Cardiac muscle cell (in vitro differentiated cells and primary cell): ENCODE measurements at regions not wholly inside any gene's neighbourhood (a gene's known extent, or its start where the extent isn't known, plus 50 kb on each side); places are given as distances from the start of the nearest gene placed in this dataset.

Experiments used
- DNase-seq, 2 donors: peaks; one replicate each; pipeline versions ENCODE4 v3.0.0 to v3.0.0-alpha.2; 2010 to 2017; ENCODE audit warnings: low read depth in 1 of 2, low spot score in 1 of 2
- H3K27ac ChIP-seq: fragments of 200-600 bp; sonication (generic); 2 replicates; pipeline ENCODE4 v1.5.1; 2016
- H3K27me3 ChIP-seq: fragments of 200-600 bp; sonication (generic); 2 replicates; pipeline ENCODE4 v1.6.0; 2016; ENCODE audit warnings: control low read depth
- H3K36me3 ChIP-seq: fragments of 200-600 bp; sonication (generic); 2 replicates; pipeline ENCODE4 v1.5.1; 2016; ENCODE audit warnings: control low read depth
- H3K4me1 ChIP-seq: fragments of 200-600 bp; sonication (generic); 2 replicates; pipeline ENCODE4 v1.8.1; 2017; ENCODE audit warnings: low read depth, mild to moderate bottlenecking, mixed run types
- H3K4me3 ChIP-seq: fragments of 200-600 bp; sonication (generic); 2 replicates; pipeline ENCODE4 v1.5.1; 2016; ENCODE audit warnings: mild to moderate bottlenecking
- H3K9me3 ChIP-seq: fragments of 200-600 bp; sonication (generic); 2 replicates; pipeline ENCODE4 v1.5.1; 2017; ENCODE audit warnings: low read depth, mild to moderate bottlenecking, control low read depth
- TF ChIP-seq, protein P1 (sequence below): IDR thresholded peaks from 2 replicates; pipeline ENCODE4 v1.5.1; 2012; ENCODE audit warnings: low read depth, mild to moderate bottlenecking, low read length

DNA sequence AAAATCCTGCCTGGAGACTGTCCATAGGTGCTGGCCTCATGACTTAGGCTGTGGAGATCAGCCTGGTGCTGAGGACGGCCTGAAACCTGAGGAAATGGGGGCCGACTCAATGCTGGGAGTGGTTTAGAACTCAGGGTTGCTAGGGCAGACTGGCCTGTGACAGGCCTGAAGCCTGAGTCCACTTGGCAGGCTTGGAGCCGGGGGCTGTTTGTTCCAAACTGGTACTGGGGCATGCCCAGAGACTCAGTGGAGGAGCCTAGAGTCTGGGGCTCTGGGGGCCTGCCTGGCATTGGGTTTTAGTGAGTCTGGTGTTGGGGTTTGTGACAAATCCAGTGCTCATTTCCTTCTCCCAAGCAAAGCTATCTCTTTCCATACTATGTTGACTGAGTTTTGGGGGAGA, 489.7 kb upstream of the CNKSR2 start:
- DNase-seq: no peak
- TF ChIP-seq, protein P1, sequence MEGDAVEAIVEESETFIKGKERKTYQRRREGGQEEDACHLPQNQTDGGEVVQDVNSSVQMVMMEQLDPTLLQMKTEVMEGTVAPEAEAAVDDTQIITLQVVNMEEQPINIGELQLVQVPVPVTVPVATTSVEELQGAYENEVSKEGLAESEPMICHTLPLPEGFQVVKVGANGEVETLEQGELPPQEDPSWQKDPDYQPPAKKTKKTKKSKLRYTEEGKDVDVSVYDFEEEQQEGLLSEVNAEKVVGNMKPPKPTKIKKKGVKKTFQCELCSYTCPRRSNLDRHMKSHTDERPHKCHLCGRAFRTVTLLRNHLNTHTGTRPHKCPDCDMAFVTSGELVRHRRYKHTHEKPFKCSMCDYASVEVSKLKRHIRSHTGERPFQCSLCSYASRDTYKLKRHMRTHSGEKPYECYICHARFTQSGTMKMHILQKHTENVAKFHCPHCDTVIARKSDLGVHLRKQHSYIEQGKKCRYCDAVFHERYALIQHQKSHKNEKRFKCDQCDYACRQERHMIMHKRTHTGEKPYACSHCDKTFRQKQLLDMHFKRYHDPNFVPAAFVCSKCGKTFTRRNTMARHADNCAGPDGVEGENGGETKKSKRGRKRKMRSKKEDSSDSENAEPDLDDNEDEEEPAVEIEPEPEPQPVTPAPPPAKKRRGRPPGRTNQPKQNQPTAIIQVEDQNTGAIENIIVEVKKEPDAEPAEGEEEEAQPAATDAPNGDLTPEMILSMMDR: no peak
- no peak overlapping the region for H3K4me3 ChIP-seq

DNA sequence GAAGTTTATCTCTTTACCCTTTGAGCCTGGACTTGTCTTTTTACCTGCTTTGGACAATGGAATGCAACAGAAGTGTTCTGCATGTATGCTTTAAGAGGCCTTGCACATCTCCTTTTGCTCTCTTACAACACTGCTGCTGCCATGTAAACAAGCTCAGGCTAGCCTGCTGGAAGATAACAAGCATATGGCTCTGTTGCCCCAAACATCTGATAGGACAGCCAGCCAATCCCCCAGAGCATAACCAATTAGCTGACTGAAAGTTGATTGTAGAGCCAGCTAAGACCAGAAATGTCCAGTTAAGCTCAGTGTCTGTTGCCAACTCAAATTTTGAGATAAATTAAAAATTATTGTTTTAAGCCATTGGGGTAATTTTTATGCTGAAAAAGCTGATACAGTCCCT, 510.6 kb upstream of the CNKSR2 start:
- TF ChIP-seq, protein P1: no peak
- H3K27ac ChIP-seq: no peak overlapping the region

More for the DNA sequence above, 489.7 kb upstream of the CNKSR2 start:
- Histone ChIP-seq H3K27me3 (no peaks in the 10 kb centered on the region), H3K4me1 (no peaks in the 10 kb centered on the region), H3K27ac (no peak overlapping the region), H3K36me3 (no peaks in the 10 kb centered on the region), H3K9me3 (no peaks in the 10 kb centered on the region)

GRCh38 chrX:20861113-20861512, 513.1 kb upstream of the CNKSR2 start:
- Histone ChIP-seq H3K9me3 (no peaks in the 10 kb centered on the region), H3K27ac (no peak overlapping the region), H3K36me3 (no peaks in the 10 kb centered on the region), H3K4me1 (no peaks in the 10 kb centered on the region), H3K27me3 (no peaks in the 10 kb centered on the region), H3K4me3 (no peak overlapping the region)
- no peak for DNase-seq
- TF ChIP-seq, protein P1: no peak

More for the DNA sequence above, 510.6 kb upstream of the CNKSR2 start:
- DNase-seq: no peak
- Histone ChIP-seq H3K4me1 (no peaks in the 10 kb centered on the region), H3K27me3 (no peaks in the 10 kb centered on the region), H3K4me3 (no peak overlapping the region), H3K36me3 (no peaks in the 10 kb centered on the region), H3K9me3 (no peaks in the 10 kb centered on the region)

DNA sequence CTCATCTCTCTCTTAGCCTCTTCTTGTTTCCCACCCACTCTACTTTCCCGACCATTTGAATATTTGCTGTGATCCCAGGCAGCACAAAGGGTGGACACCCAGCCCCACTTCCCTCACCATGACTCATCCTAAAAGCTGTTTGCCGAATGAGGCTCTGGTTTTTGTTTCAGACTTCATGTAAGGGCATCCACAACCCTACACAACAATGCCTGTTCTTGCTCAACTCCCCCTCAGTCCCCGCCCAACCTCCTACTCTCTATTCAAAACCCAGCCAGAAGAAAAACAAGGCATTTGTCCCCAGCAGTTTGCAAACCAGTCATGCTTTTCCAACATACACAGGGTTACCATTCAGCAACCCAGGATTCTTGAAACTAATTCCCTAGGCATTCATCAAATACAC, 516.5 kb upstream of the CNKSR2 start:
- no peaks in the 10 kb centered on the region for H3K36me3 ChIP-seq
- H3K27me3 ChIP-seq: no peaks in the 10 kb centered on the region
- no peak overlapping the region for H3K27ac ChIP-seq
- TF ChIP-seq, protein P1: no peak
- DNase-seq: peak in 1 of 2 donors; percentile 9
- no peaks in the 10 kb centered on the region for H3K9me3 ChIP-seq
- no peaks in the 10 kb centered on the region for H3K4me1 ChIP-seq
- H3K4me3 ChIP-seq: no peak overlapping the region

- Histone ChIP-seq H3K4me1 (no peaks in the 10 kb centered on the region), H3K36me3 (no peaks in the 10 kb centered on the region), H3K9me3 (no peaks in the 10 kb centered on the region), H3K4me3 (no peak overlapping the region), H3K27me3 (no peaks in the 10 kb centered on the region), H3K27ac (no peak overlapping the region)
- TF ChIP-seq, protein P1: no peak
- no peak for DNase-seq
These were observed 535.7 kb upstream of the CNKSR2 start for GRCh38 chrX:20838477-20838876.
